Hypothalamus (tissue), 51 donors: ENCODE measurements at regions not wholly inside any gene's neighbourhood (a gene's known extent, or its start where the extent isn't known, plus 50 kb on each side); places are given as distances from the start of the nearest gene placed in this dataset.

Experiments used
- DNase-seq, 51 donors: peaks; one replicate each; lab custom pipeline; 2025; lab: John Stamatoyannopoulos, UW

GRCh38 chr20:39312676-39313075, 350.5 kb downstream of the DHX35 start:
- DNase-seq: no peak

- peak in 24 of 51 donors; percentile 2 to 64 (median 23) for DNase-seq
Measured at GRCh38 chr20:39311851-39312506, 349.8 kb downstream of the DHX35 start.

GRCh38 chr20:39310363-39310995, 348.3 kb downstream of the DHX35 start:
- no peak for DNase-seq

- DNase-seq: no peak
Measured at GRCh38 chr20:39309458-39309857, 347.3 kb downstream of the DHX35 start.

GRCh38 chr20:39302312-39302711, 340.2 kb downstream of the DHX35 start:
- no peak for DNase-seq

- DNase-seq: no peak
Measured at GRCh38 chr20:39299783-39300182, 337.6 kb downstream of the DHX35 start.

GRCh38 chr20:39298571-39299506, 336.7 kb downstream of the DHX35 start:
- peak in 7 of 51 donors; percentile 2 to 49 (median 8) for DNase-seq

GRCh38 chr20:39298121-39298520, 336.0 kb downstream of the DHX35 start:
- peak in 27 of 51 donors; percentile 3 to 61 (median 22) for DNase-seq

- DNase-seq: no peak
Measured at GRCh38 chr20:39295301-39295700, 333.2 kb downstream of the DHX35 start.

GRCh38 chr20:39294137-39294725, 332.1 kb downstream of the DHX35 start:
- DNase-seq: no peak

- DNase-seq: no peak
Measured at GRCh38 chr20:39292193-39292736, 330.1 kb downstream of the DHX35 start.

GRCh38 chr20:39291301-39291700, 329.2 kb downstream of the DHX35 start:
- DNase-seq: no peak

GRCh38 chr20:39290575-39290974, 328.4 kb downstream of the DHX35 start:
- DNase-seq: no peak

- DNase-seq: no peak
Measured at GRCh38 chr20:39289831-39290230, 327.7 kb downstream of the DHX35 start.

- DNase-seq: peak in 3 of 51 donors; percentile 2 to 4 (median 3)
Measured at GRCh38 chr20:39289316-39289715, 327.2 kb downstream of the DHX35 start.

GRCh38 chr20:39283464-39283863, 321.3 kb downstream of the DHX35 start:
- no peak for DNase-seq

- DNase-seq: no peak
Measured at GRCh38 chr20:39282619-39283092, 320.5 kb downstream of the DHX35 start.

- DNase-seq: no peak
Measured at GRCh38 chr20:39280875-39281274, 318.7 kb downstream of the DHX35 start.

GRCh38 chr20:39278230-39278788, 316.2 kb downstream of the DHX35 start:
- no peak for DNase-seq

GRCh38 chr20:39277185-39277584, 315.0 kb downstream of the DHX35 start:
- no peak for DNase-seq
